ENCODE measurements at regions not wholly inside any gene's neighbourhood (a gene's known extent, or its start where the extent isn't known, plus 50 kb on each side); places are given as distances from the start of the nearest gene placed in this dataset.
"Not testable (repeated sequence)": the region's sequence is repeated elsewhere in the genome, so short reads cannot be mapped to it uniquely, and the experiment has no call there.

DNA sequence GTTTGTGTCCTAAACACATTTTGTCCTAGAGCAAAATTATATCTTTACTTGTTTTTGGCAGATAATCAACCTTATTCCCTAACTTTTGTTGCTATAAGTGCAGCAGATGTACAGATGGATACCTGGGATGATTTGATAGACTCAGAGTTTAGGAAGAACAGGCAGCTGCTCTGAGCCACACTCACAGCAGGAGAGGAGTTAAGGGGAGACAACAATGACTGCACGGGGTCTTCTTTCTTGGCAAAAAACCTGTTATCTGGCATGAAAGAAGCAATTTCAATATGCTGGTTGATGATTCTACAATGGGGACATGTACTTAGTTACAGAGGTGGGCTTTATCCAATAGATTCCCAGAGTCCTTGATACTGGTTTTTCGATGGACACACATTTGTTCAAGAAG lies 258.9 kb upstream of the PCDH9 start:
- TF ChIP-seq, protein P1, sequence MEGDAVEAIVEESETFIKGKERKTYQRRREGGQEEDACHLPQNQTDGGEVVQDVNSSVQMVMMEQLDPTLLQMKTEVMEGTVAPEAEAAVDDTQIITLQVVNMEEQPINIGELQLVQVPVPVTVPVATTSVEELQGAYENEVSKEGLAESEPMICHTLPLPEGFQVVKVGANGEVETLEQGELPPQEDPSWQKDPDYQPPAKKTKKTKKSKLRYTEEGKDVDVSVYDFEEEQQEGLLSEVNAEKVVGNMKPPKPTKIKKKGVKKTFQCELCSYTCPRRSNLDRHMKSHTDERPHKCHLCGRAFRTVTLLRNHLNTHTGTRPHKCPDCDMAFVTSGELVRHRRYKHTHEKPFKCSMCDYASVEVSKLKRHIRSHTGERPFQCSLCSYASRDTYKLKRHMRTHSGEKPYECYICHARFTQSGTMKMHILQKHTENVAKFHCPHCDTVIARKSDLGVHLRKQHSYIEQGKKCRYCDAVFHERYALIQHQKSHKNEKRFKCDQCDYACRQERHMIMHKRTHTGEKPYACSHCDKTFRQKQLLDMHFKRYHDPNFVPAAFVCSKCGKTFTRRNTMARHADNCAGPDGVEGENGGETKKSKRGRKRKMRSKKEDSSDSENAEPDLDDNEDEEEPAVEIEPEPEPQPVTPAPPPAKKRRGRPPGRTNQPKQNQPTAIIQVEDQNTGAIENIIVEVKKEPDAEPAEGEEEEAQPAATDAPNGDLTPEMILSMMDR (IDR thresholded peaks at IDR 0.05; ENCODE audit: insufficient read depth, low read depth, low read length, missing control alignments), result no peak
- DNase-seq (ENCODE audit: low read depth), result no peak
- H3K4me3 ChIP-seq (ENCODE audit: low read length), result no peak overlapping the region

DNA sequence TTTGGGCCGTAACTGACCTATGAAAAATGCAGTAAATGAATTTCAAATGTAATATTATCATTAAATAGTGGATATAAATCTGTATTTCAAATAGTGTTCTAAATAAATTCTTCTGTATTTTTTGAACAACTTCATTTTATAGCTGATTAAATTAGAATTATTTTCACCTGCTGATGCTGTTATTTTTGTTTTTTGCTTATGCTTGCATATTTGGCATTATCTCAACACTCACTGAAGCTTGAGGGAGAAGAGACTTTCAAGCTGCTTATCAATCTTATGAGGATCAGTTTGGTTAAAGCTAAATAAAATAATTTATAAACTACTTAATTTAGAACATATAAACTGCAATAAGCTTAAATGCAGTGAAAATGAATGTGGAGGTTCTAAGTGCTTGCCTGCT lies 251.3 kb upstream of the PCDH9 start:
- TF ChIP-seq, protein P1 (IDR thresholded peaks at IDR 0.05; ENCODE audit: insufficient read depth, low read depth, low read length, missing control alignments), result no peak
- H3K4me3 ChIP-seq (ENCODE audit: low read length), result no peak overlapping the region
- DNase-seq (ENCODE audit: low read depth), result no peak

DNA sequence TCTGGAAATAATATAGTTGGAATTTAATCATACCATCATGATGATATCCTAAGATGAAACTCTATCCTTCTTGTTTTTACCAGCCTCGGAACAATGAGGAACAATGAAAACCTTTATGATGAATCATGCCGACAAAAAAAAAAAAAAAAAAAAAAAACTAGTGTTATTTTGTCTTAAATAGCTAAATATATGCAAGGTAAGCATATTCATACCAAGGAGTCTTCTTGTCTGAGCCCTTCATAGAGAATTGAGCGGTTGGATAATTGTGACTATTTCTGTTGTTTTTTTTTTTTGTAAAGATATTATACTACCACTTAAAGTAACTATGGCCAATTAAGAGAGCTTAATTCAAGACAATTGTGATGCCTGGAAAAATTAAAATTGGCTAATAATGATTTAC lies 244.0 kb upstream of the PCDH9 start:
- DNase-seq (ENCODE audit: low read depth), result no peak
- no peak overlapping the region for H3K4me3 ChIP-seq (ENCODE audit: low read length)
- TF ChIP-seq, protein P1 (IDR thresholded peaks at IDR 0.05; ENCODE audit: insufficient read depth, low read depth, low read length, missing control alignments), result no peak

DNA sequence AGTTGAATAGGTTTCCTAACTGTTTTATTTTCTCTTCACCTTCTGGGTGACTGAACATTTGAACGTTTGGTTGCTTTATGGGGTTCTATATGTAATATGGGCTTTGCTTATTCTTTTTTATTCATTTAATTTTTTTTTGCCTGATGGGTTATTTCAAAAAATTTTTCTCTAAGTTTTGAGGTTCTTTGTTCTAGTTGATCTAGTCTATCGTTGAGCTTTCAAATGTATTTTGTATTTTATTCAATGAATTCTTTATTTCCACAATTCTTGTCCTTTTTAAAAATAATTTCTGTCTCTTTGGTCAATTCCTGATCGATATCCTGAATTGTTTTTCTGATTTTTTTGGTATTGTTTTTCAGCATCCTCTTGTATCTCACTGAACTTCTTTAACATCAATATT lies 239.5 kb upstream of the PCDH9 start:
- TF ChIP-seq, protein P1 (IDR thresholded peaks at IDR 0.05; ENCODE audit: insufficient read depth, low read depth, low read length, missing control alignments), result no peak
- H3K4me3 ChIP-seq (ENCODE audit: low read length), result no peak overlapping the region
- no peak for DNase-seq (ENCODE audit: low read depth)

DNA sequence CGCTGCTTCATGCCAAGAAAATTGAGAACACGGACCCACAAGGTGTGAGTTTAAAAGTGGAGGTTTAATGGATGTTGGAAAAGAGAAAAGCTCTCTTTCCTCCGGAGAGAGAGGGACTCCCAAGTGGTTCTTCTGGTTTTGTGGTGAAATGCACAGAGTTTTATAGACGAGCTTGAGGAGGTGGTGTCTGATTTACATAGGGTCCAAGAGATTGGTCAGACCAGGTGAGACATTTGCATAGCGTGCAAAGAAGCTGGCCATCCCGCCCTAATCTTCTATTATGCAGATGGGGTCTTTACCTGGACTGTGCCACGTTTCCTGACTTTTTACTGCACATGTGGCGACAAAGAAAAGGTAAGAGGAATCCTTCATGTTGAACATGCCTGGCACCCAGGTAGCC lies 236.4 kb upstream of the PCDH9 start:
- DNase-seq (ENCODE audit: low read depth), result no peak
- TF ChIP-seq, protein P1 (IDR thresholded peaks at IDR 0.05; ENCODE audit: insufficient read depth, low read depth, low read length, missing control alignments), result no peak
- H3K4me3 ChIP-seq (ENCODE audit: low read length), result no peak overlapping the region

DNA sequence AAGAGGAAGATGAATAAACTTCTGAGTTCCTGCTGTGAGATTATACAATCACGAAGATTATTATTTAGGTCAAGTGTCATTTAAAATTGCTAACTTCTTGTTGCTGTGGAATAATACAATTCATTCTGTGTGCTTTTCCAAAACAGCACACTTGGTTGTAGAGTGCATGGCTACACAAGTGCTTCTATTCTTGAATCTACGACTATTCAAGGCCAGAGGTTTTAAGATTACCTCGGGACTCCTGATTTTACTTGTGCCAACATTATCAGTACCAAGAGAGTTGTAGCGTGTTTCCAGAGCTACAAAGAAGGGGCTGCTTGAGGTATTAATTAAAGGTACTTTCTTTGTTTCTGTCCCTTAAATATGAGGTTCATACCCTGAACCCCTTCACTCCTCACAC lies 234.0 kb upstream of the PCDH9 start:
- DNase-seq (ENCODE audit: low read depth), result no peak
- H3K4me3 ChIP-seq (ENCODE audit: low read length), result no peak overlapping the region
- TF ChIP-seq, protein P1 (IDR thresholded peaks at IDR 0.05; ENCODE audit: insufficient read depth, low read depth, low read length, missing control alignments), result no peak

DNA sequence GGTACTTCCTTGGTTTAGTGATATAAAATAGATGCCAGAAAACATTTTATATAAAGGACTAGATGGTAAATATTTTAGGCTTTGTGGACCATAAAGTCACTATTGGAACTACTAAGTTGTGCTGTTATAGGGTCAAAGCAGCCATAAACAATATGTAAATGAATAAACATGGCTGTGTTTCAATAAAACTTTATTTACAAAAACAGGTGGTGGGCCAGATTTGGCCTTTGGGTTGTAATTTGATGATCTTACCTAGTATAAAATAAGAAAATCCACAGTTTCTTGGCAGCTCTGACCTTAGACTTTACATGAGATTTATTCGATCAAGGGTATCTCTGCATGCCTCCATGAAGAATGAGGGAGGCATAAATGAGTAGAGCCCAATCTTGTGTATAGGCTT lies 232.0 kb upstream of the PCDH9 start:
- no peak overlapping the region for H3K4me3 ChIP-seq (ENCODE audit: low read length)
- no peak for DNase-seq (ENCODE audit: low read depth)
- TF ChIP-seq, protein P1 (IDR thresholded peaks at IDR 0.05; ENCODE audit: insufficient read depth, low read depth, low read length, missing control alignments), result no peak

DNA sequence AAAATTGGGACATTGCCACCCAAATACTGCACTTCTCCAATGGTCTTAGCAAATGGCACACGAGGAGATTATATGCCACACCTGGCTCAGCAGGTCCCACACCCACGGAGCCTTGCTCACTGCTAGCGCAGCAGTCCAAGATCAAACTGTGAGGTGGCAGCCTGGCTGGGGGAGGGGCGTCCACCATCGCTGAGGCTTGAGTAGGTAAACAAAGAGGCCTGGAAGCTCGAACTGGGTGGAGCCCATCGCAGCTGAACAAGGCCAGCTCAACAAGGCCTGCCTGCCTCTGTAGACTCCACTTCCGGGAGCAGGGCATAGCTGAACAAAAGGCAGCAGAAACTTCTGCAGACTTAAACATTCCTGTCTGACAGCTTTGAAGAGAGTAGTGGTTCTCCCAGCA lies 222.4 kb upstream of the PCDH9 start:
- DNase-seq (ENCODE audit: low read depth), result peak; percentile 4
- not testable (repeated sequence) for H3K4me3 ChIP-seq (ENCODE audit: low read length)

Data from epithelial cell of esophagus (primary cell).